ENCODE measurements at regions not wholly inside any gene's neighbourhood (a gene's known extent, or its start where the extent isn't known, plus 50 kb on each side); places are given as distances from the start of the nearest gene placed in this dataset.

- DNase-seq (ENCODE audit: low read depth): no peak
- no peak overlapping the region for H3K4me3 ChIP-seq (ENCODE audit: low read depth, low read length)
- TF ChIP-seq CTCF (conservative IDR thresholded peaks at IDR 0.05; ENCODE audit: low read depth, low read length): no peak
Observed at GRCh38 chr7:32242436-32242835, 172.2 kb upstream of the PDE1C start.

DNA sequence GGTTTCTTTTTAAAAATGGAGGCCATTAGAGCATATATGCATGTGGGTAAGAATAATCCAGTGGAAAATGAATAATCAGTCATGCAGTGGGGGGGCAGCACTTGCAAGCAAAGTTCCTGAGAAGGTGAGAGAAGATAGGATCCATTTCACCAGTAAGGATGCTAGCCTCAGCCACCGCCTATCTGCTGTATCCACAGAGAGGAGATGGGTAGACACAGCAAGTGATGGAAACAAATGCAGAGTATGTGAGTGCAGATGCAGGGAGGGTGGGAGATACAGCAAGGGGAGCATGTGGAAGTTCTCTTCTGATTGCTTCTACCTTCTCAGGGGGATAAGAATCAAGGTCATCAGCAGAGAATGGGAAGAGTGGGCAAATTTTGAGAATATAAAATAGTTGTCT lies 171.4 kb upstream of the PDE1C start:
- no peak overlapping the region for H3K4me3 ChIP-seq (ENCODE audit: low read depth, low read length)
- no peak for TF ChIP-seq CTCF (conservative IDR thresholded peaks at IDR 0.05; ENCODE audit: low read depth, low read length)
- no peak for DNase-seq (ENCODE audit: low read depth)

DNA sequence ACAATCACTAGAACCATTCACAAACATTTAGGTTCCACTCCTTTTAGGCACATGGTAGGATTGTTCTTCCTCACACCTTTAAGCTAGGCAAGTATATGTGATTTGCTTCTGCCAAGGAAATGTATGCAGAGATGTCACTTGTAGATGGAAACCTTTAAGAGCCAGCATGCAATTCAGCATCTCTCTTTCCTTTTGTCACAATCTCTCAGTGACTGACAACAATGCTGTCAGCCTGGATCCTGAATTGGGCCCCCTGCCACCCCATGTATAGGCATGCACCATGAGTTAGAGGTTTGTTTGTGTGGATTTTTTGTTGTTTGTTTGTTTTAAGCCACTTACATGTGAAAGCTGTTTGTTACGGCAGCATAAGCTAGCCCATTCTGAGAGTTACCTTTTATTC lies 169.6 kb upstream of the PDE1C start:
- TF ChIP-seq CTCF (conservative IDR thresholded peaks at IDR 0.05; ENCODE audit: low read depth, low read length): no peak
- H3K4me3 ChIP-seq (ENCODE audit: low read depth, low read length): no peak overlapping the region
- DNase-seq (ENCODE audit: low read depth): no peak

GRCh38 chr7:32228601-32229000 lies 158.4 kb upstream of the PDE1C start:
- no peak overlapping the region for H3K4me3 ChIP-seq (ENCODE audit: low read depth, low read length)
- DNase-seq (ENCODE audit: low read depth): no peak
- TF ChIP-seq CTCF (conservative IDR thresholded peaks at IDR 0.05; ENCODE audit: low read depth, low read length): no peak

DNA sequence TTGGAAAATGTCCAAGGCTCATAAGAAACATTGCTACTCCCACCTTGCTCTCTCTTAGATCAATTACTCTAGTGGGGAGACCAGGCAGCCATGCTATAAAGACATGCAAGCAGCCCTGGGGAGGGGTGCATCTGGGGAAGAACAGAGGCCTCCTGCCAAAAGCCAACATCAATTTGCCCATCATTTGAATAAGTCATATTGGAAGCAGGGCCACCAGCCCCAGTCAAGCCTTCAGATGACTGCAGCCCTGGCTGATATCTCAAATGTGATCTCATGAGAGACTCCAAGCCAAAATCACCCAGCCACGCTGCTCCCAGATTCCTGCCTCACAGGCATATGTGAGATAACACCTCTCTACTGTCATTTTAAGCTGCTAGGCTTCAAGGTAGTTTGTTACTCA lies 157.5 kb upstream of the PDE1C start:
- DNase-seq (ENCODE audit: low read depth): no peak
- H3K4me3 ChIP-seq (ENCODE audit: low read depth, low read length): no peak overlapping the region
- TF ChIP-seq CTCF (conservative IDR thresholded peaks at IDR 0.05; ENCODE audit: low read depth, low read length): no peak

GRCh38 chr7:32224276-32224675 lies 154.1 kb upstream of the PDE1C start:
- no peak for TF ChIP-seq CTCF (conservative IDR thresholded peaks at IDR 0.05; ENCODE audit: low read depth, low read length)
- DNase-seq (ENCODE audit: low read depth): no peak

GRCh38 chr7:32223721-32224120 lies 153.5 kb upstream of the PDE1C start:
- no peak for TF ChIP-seq CTCF (conservative IDR thresholded peaks at IDR 0.05; ENCODE audit: low read depth, low read length)
- DNase-seq (ENCODE audit: low read depth): no peak
- H3K4me3 ChIP-seq (ENCODE audit: low read depth, low read length): no peak overlapping the region

More at GRCh38 chr7:32224276-32224675, 154.1 kb upstream of the PDE1C start:
- H3K4me3 ChIP-seq (ENCODE audit: low read depth, low read length): no peak overlapping the region
